GM18909 (cell line): ENCODE measurements at regions not wholly inside any gene's neighbourhood (a gene's known extent, or its start where the extent isn't known, plus 50 kb on each side); places are given as distances from the start of the nearest gene placed in this dataset.
"Not testable (repeated sequence)": the region's sequence is repeated elsewhere in the genome, so short reads cannot be mapped to it uniquely, and the experiment has no call there.

Experiments used
- ATAC-seq: cut with Tn5 transposase; IDR thresholded peaks from one replicate; pipeline ENCODE4 v1.9.1; 2021; ENCODE audit warnings: mild to moderate bottlenecking; ENCODE audit not compliant: unreplicated experiment, poor library complexity

DNA sequence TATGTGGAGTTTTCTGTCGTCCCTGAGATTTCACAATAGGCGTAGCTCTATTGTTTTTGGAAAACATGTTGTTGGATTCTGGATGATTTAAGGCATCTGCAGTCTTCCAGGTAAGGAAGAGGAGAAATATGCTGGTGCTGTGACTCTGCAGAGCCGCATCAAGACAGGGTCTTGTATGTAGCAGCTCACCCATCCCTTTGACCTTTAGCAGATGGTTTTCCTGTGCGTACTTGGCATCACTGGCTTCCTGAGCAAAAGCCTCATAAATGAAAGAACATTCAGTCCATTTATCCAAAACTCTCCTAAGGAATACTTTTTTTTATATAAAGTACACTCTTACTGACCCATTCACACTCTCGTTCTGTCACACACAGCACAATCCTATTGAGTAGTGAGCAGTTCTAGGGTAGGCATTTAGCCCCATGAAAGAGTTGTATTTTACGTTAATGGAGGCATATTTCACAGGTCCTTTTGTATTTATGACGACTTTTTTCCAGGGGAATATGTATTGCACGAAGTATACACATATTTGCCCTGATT is 443.9 kb downstream of the STK39 start:
- ATAC-seq = no peak

DNA sequence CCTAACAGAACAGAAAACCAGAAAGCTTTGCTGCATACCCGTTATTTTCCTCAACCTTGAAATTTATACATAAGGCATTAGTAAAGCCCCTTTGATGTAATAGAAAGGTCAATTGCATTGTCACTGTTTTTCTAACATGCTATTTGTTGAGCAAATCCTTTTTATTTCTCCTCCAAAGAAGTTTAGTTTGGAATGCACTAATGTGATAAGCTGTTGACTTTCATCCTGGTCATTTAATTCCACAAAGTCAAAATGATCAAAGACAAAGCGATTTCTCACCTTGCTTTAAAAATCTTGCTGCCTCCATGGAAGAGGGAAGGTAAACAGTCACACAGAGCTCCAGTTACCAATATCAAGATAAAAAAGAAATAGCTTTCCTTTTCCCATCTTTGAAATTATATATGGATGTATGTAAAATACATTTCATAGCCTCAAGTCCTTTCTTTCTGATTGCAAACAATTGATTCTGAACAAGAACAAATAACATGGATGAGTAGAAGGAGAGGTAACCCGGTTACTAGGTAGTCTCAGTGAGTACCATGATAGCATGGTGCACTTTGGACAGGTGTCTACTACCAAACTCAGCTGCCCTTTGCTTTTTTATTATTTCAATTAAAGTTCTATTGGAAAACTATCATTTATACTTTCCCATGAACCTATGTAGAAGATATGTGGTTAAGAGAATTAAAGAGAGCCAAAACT is 452.7 kb downstream of the STK39 start:
- no peak for ATAC-seq

DNA sequence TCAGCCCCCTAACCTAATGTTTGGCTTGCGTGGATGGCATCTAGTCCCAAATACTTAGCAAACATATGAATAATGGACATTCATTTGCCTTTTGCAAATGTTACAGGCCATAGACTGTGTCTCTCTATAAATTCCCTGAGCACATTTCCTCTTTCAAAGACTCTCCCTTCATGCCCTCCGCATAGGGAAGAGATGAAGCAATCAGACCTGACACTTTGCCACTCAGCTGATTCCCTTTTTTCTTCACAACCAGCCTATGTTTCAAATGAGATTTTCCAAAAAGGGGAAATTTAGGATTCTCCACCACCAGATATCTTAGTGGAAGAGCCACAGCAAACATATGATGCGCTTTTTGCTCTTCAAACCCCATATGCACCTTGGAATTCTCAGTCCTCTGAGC is 453.7 kb downstream of the STK39 start:
- no peak for ATAC-seq

GRCh38 chr2:167792126-167792525 is 455.3 kb downstream of the STK39 start:
- no peak for ATAC-seq

DNA sequence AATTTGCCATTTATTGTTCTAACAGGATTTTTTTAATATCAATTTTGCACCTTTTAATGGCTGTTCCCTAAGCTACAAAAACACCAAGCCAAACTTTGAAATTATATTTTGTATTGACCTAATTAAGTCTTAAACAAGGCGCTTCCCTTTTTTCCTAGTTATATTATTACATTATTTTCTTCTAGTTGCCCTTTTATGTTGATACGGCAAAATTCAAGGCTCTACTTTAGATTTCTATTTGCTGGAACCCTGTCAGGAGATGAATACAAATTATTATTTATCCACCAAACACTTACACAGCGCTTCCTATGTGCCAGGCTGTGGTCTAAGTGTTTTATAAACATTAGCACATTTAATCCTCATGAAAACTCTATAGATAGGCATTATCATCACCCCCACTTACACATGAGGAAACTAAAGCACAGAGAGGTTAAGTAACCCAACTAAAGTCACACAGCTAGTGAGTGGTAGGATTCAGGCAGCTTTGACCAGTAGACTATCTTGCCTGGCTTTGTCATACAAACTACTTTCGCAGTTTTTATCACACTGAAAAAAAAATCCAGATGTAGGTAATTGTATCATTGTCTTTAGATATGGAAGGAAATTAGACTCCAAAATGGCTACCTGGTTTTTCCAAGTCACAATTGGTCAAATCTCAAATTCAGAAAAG is 456.5 kb downstream of the STK39 start:
- ATAC-seq = no peak

DNA sequence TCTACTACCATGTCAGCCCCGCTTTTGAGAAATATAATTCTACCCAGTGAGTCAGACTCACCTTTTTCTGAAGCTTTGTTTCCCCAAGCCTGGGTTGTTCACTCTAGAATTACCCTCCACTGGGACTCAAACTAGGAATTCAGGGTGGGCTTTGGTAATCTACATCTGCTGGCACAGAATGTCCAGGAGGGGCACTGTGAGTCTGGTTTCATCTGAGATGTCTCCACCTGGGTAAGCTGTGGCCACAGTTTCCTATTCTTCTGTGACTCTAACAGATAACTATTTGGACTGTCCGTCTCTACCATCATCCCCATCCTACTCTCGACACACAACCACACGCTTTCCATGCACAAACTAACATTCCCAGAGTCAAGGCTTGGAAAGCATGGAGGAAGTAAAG is 457.2 kb downstream of the STK39 start:
- ATAC-seq = no peak

- ATAC-seq = no peak
These were observed 459.8 kb downstream of the STK39 start for GRCh38 chr2:167787562-167787961.

DNA sequence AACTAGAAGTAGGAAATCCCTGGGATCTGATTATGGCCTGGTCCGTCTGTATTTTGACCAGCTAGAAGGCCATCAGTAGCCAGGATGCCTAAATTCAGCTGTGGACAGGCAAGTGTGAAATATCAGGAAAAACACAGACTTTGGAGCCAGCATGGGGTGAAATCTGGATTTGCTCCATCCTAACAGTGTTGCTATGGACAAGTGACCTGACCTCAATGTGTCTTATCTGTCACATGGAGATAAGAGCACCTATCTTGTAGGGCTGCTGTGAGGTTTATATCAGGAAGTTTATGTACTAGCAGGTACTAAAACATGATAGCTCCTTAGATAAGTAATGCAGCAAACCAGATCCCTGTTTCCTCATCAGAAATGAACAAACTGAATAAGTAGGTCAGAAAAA is 460.4 kb downstream of the STK39 start:
- ATAC-seq = no peak

- ATAC-seq = no peak
These were observed 461.7 kb downstream of the STK39 start for GRCh38 chr2:167785606-167786216.

DNA sequence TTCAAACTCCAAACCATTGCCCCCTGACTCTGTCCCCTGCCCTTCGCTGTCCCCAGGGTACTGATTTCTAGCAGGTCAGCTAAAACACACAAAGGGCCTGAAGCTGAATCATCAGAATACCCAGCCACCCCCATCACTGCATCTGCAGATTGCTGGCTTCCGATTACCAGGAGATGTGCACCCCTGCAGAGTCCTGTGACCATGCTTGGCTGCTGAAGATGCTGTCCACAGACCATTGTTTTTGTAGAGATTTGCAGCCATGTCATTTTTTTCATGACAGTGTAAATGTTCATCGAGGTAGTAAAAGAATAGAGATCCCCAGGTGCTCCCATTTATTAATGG is 463.3 kb downstream of the STK39 start:
- ATAC-seq = no peak

DNA sequence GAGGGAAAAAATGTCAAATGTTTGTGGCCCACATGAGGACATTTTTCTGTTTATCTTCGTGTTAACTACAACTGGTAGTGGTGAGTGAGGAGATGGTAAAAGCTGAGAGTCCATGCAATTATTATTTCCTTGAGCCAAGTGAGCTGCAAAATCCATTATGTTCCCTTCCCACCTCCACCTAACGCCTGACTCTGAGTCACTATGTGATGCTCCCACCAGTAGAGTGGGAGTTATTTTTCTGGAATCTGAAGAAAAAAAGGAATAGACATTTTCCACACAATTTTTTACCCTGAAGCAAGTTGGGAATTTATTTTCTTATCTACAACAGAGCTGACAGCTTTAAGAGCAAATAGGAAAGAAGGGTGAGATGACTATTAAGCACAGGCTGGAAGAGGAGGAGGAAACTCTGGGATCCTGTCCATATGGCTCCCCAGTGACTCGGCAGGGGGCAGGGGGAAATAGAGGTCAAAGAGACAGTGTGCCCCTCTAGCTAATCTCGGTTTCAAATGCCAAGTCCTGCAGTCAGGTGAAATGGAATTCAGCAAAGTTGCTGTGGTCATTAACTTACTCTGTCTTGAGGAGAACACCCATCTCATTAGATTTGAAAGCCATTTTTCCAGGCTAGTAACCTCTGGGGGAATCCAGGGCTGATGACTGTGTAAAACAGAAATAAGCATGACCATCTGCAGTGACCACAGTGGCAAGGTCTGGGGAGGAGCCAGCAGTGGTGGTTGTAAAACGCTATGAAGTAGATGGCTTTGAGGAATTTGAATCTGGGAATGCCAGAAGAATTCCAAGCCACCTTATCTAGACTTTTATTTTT is 463.9 kb downstream of the STK39 start:
- ATAC-seq = no peak

DNA sequence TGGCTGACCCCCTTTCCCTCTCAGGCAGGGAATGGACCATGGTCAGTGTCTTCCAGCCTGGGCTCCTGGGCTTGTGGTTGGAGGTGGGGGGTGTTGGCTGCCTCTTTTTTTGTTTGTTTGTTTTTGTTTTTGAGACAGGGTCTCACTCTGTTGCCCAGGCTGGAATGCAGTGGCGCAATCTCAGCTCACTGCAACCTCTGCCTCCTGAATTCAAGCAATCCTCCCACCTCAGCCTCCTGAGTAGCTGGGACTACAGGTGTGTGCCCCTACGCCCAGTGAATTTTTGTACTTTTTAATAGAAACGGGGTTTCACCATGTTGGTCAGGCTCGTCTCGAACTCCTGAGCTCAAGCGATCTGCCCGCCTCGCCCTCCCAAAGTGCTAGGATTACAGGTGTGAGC is 465.8 kb downstream of the STK39 start:
- not testable (repeated sequence) for ATAC-seq

DNA sequence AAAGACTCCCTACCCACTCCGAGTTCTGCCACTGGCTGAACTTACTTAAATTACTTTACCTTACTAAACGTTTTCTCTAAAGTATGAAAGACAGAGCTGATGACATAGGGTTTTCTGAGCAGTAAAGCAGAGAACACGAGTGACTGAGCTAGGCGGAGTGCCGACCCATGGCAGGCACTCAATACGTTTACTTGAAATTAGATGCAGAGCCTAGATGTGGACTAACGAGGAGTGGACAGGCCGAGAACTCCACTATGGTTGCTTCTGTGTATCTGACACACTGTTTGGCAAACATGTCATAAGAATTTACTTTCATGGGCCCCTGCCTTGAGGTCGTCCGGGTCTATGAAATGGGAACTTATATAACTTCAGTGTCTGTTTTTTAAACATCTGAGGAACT is 471.0 kb downstream of the STK39 start:
- no peak for ATAC-seq

GRCh38 chr2:167771628-167772027 is 475.8 kb downstream of the STK39 start:
- ATAC-seq = no peak

DNA sequence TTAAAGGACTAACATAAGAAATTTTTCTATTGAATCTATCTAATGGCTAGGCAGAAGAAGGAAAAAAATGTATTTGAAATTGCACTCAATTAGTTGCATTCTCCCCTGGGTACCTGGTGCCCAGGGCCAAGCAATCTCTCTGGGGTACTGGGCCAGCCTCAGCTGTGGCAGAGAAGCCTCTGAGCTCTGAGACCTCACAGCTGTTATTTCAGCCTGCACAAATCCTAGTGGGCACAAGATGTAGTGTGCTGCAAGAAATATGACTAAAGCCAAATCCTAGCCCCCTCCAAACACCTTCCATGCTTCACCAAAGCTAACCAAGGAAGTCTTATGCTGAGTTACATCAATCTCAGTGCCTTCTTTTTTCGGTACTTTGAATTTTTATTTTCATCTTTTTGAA is 478.4 kb downstream of the STK39 start:
- ATAC-seq = no peak

- ATAC-seq = no peak
These were observed 479.6 kb downstream of the STK39 start for GRCh38 chr2:167767830-167768229.

DNA sequence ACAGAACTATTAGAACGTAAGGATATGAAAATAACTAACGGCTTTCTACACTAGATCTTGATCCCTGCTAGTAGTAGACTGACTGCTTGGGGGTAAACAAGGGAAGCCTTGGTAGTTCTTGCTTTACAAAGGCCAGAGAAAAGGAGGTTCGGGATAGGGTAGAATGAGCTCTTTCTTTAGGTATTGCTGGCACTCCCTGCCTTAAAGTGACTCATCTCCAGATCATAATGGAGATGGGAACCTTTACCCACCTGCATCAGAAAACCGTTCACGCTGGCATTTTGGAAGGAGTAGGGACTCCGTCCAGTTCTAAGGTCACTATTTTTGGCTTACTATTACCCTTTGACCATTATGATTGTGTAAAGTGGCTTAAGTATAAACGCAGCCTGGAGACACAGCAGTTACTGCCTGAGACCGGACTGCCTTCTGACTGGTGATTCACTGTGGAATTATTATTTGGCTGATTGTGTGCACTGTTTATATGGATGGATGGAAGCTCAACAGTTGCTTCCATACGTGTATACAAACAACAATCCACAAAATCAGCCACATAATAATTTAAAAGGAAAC is 482.5 kb downstream of the STK39 start:
- no peak for ATAC-seq

DNA sequence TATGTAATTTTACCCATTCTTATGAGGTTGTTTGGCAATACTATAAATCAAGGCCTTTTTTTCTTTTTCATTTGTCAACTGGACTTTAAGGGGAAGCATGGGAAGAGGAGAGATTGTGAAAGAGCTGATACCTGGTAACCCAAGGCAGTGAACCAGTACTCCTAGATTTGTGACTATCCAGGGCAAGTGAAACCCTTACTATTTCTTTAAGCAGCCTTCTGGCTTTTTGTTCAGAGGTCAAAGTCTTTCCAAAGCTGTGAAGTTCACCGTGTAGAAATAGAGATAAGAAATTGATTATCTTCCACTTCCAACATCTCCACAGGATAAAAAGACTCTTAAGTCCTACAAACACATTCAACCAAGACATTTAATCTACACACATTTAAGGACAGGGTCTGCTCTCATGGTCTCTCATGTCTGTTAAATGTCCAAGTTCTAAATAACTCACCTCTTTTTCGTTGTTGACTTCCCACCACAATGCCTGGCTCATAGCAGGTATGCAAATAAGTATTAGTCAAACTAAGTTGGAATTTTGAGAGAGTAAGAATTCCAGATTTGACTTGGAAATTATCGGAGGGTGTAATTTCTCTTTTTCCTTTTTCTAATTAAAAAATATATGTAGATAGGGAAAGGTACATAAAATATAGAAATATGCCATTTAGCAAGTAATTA is 485.8 kb downstream of the STK39 start:
- no peak for ATAC-seq

DNA sequence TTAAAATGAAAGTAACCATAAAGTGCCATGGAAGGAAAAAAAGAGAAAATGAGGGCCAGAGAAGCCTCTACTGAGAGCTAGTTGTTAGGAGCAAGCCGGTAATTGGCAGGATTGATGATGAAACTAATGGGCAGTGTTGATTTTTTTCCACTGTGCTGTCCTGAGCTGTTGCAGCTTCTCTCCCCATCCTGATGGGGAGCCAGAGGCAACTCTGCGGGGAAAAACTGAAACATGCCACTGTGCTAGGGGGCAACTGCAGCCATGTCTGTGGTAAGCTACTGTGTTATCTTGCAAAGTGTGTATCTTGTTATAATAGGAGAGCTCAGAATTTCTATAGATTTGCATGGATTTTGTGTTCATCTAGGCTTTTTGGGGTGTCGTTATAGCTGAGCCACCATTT is 487.9 kb downstream of the STK39 start:
- no peak for ATAC-seq

GRCh38 chr2:167758292-167758691 is 489.1 kb downstream of the STK39 start:
- no peak for ATAC-seq
